Stomach smooth muscle (tissue), 2 donors: ENCODE measurements at regions not wholly inside any gene's neighbourhood (a gene's known extent, or its start where the extent isn't known, plus 50 kb on each side); places are given as distances from the start of the nearest gene placed in this dataset.

Experiments used
- H3K27ac ChIP-seq: one replicate; pipeline ENCODE4 v1.7.0; 2013; ENCODE audit warnings: mild to moderate bottlenecking, low read length, inconsistent platforms
- H3K27me3 ChIP-seq, 2 donors: one replicate each; pipeline ENCODE4 v1.7.0; 2013; ENCODE audit warnings: low read length in 2 of 2; ENCODE audit not compliant: insufficient read depth in 2 of 2, control insufficient read depth in 1 of 2
- H3K36me3 ChIP-seq, 2 donors: one replicate each; pipeline ENCODE4 v1.7.0; 2013; ENCODE audit warnings: low read length in 2 of 2; ENCODE audit not compliant: control insufficient read depth in 2 of 2, insufficient read depth in 2 of 2
- H3K4me1 ChIP-seq: one replicate; pipeline ENCODE4 v1.7.0; 2013; ENCODE audit warnings: low read length; ENCODE audit not compliant: control insufficient read depth, insufficient read depth
- H3K4me3 ChIP-seq, 2 donors: one replicate each; pipeline ENCODE4 v1.7.0; 2013; ENCODE audit warnings: low read length in 2 of 2
- H3K9ac ChIP-seq, 2 donors: one replicate each; pipeline ENCODE4 v1.7.0; 2013; ENCODE audit warnings: low read length in 2 of 2, mild to moderate bottlenecking in 1 of 2
- H3K9me3 ChIP-seq, 2 donors: one replicate each; pipeline ENCODE4 v1.7.0; 2013; ENCODE audit warnings: low read length in 2 of 2; ENCODE audit not compliant: control insufficient read depth in 2 of 2
- donor health status: healthy.
- donor health status: Pancreatic carcinoma.

DNA sequence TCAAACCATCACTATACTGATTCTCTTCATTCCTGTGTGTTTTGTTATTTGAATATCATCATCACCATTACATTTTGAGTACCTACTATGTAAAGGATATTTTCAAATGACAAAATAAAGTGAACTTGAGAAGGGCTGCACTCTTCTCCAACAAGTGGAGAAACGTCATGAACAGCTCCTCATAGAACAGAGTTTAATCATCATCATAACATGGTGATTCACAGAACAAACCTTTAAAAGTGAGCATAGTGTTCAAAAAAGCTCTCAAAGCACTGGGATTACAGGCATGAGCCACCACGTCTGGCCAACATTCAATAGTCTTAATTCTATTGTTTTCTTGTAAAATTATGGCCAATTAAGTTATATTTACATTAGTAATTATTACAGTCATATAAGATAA, 993.9 kb downstream of the PDHA2 start:
- Histone ChIP-seq H3K4me1 (no peaks in the 10 kb centered on the region), H3K9ac (no peak overlapping the region), H3K27ac (no peak overlapping the region), H3K27me3 (no peaks in the 10 kb centered on the region), H3K9me3 (no peaks in the 10 kb centered on the region), H3K36me3 (no peaks in the 10 kb centered on the region), H3K4me3 (no peak overlapping the region)

DNA sequence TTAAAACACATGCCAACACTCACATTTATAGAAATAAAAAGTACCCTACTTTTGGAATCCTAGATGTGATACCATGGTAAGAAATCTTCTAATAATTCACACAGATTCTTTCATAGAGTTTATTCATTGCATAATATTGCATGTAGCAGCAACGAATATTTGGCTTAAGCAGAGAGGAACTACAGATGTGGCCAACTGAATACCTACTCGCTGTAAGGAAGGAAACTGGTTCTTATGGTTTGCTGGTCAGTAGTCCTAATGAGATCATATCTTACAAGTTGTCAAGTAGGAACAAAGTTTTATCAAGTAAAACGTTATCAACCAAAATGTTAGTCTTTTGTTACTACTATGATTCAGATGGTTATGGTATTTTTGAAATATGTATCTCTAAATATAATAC, 996.1 kb downstream of the PDHA2 start:
- H3K27me3 ChIP-seq: no peaks in the 10 kb centered on the region
- H3K4me3 ChIP-seq: no peak overlapping the region
- H3K9ac ChIP-seq: no peak overlapping the region
- H3K4me1 ChIP-seq: no peaks in the 10 kb centered on the region
- no peaks in the 10 kb centered on the region for H3K9me3 ChIP-seq
- no peaks in the 10 kb centered on the region for H3K36me3 ChIP-seq
- H3K27ac ChIP-seq: no peak overlapping the region

DNA sequence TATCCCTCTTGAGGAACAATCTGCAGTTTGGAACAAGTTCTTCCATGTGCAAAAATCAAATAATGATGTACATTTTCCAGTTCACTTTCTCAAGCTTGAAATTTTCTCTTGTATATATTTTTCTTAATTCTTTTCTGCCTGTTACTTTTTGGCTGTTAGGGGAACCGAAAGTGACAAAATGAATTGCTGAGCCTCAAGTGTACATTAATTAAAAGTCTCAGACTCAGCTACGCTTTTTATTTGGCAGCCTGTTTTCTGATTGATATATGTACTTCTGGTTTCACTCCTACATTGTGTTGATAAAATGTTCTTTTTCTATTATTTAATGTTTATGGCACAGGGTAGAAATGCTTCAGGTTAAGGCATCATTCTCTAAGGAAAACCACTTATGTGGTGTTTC, 999.5 kb downstream of the PDHA2 start:
- Histone ChIP-seq H3K36me3 (no peaks in the 10 kb centered on the region), H3K9me3 (no peaks in the 10 kb centered on the region), H3K27ac (no peak overlapping the region), H3K27me3 (no peaks in the 10 kb centered on the region), H3K9ac (no peak overlapping the region), H3K4me3 (no peak overlapping the region), H3K4me1 (no peaks in the 10 kb centered on the region)

DNA sequence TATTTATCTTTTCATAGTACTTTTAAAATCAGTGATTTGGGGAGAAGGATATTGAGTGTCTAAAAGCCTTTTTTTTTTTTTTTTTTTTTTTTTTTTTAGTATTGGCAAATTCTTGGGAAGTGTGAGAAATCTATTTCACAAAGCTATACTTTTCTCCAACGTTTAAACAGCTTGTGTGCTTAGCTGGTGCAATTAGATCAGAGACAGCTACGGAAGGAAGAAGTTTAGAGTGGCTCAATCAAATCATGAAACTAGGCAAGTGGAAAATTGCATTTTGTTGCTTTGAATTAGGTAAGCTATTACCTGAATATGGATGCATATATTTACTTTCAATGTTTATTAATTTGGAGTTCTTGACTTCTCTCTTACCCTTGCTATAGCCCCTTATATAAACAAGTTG, 1001.9 kb downstream of the PDHA2 start:
- Histone ChIP-seq H3K27me3 (no peaks in the 10 kb centered on the region), H3K27ac (no peak overlapping the region), H3K9ac (no peak overlapping the region), H3K4me3 (no peak overlapping the region), H3K9me3 (no peaks in the 10 kb centered on the region), H3K4me1 (no peaks in the 10 kb centered on the region), H3K36me3 (no peaks in the 10 kb centered on the region)

DNA sequence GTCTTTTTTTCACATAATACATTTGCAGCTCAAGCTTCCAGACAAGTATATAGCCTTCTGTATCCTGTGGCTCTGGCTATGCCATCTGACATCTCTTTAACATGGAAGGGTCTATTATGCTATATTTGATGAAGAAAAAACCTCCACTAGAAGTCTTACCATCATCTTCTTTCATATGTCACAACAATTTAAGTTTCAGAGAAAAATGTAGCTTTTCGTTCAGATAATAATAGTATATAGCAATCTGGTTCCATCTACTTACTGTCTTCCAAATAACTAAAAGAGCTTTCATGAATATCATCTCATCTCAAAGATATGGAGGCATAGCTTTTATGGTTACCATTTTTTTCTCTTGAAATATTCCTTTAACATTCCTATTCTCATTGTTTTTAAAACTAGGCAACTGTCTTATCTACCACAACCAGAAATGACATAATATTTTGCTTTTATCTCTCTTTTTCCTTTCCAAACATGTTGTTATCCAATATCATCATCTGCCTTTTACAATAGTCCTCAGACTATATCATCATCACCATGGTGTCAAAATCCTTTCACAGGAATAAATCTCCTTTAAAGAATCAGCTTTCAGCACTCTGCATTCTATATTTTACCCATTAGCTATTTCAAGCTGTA, 1005.1 kb downstream of the PDHA2 start:
- Histone ChIP-seq H3K9ac (no peak overlapping the region), H3K9me3 (no peaks in the 10 kb centered on the region), H3K36me3 (no peaks in the 10 kb centered on the region), H3K27ac (no peak overlapping the region), H3K4me1 (no peaks in the 10 kb centered on the region), H3K4me3 (no peak overlapping the region), H3K27me3 (no peaks in the 10 kb centered on the region)

DNA sequence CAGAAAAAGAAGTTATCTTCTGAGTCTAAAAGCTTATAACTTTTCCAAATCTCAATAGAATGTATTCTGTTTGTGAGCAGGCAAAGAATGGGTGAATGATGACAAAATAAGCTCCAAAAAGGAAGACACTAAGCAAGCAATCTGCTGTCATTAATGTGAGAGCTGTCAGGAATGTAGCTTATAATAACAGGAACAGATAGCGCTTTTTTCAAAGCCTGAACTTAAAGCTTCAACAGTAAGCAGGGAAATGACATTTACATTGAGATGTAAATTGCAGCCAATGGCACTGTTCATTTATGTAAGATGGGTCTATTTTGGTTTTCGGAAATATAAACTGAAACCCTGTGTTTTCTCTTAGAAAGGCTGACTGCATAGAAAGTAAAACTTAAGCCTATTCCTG, 1005.9 kb downstream of the PDHA2 start:
- H3K4me1 ChIP-seq: no peaks in the 10 kb centered on the region
- no peak overlapping the region for H3K9ac ChIP-seq
- H3K27ac ChIP-seq: no peak overlapping the region
- H3K4me3 ChIP-seq: no peak overlapping the region
- H3K27me3 ChIP-seq: no peaks in the 10 kb centered on the region
- no peaks in the 10 kb centered on the region for H3K9me3 ChIP-seq
- H3K36me3 ChIP-seq: no peaks in the 10 kb centered on the region

DNA sequence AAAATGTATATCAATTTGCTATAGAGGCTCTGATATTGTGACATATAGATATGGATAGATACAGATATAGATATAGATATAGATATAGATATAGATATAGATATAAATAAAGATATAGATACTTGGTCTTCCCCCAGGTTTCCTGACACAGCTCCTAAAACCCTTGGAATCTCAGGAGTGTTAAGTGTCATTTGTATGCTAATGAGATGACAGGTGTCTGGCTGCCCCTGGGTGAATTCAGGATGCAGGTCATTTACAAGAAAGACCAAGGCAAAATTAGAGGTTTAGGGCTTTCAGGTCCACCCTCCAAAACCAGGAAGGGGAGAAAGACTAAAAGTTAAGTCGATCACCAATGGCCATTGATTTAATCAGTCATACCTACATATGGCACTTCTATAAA, 1034.8 kb downstream of the PDHA2 start:
- Histone ChIP-seq H3K27me3 (no peaks in the 10 kb centered on the region), H3K4me1 (no peaks in the 10 kb centered on the region), H3K9ac (no peak overlapping the region), H3K27ac (no peak overlapping the region), H3K9me3 (no peaks in the 10 kb centered on the region), H3K4me3 (no peak overlapping the region), H3K36me3 (no peaks in the 10 kb centered on the region)

DNA sequence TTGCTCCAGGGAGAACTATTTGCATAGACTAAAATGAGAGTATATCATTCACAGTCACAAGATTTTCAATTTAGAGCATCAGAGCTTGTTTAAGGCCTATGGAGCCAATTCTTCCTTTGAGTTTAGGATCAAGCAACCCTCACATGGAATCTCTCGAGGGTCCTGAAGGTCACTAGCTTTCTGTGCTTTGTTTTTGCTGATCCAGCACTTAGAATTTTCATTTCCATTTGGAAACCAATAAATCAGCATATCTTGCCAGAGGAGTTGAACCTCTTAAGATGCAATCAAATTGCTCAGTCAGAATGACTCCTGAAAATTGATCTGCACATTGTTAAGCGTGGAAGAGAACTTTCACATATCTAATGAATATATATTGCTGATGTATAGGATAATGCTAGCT, 1039.6 kb downstream of the PDHA2 start:
- no peak overlapping the region for H3K4me3 ChIP-seq
- H3K4me1 ChIP-seq: no peaks in the 10 kb centered on the region
- H3K27ac ChIP-seq: no peak overlapping the region
- no peaks in the 10 kb centered on the region for H3K9me3 ChIP-seq
- no peak overlapping the region for H3K9ac ChIP-seq
- H3K27me3 ChIP-seq: no peaks in the 10 kb centered on the region
- H3K36me3 ChIP-seq: no peaks in the 10 kb centered on the region

DNA sequence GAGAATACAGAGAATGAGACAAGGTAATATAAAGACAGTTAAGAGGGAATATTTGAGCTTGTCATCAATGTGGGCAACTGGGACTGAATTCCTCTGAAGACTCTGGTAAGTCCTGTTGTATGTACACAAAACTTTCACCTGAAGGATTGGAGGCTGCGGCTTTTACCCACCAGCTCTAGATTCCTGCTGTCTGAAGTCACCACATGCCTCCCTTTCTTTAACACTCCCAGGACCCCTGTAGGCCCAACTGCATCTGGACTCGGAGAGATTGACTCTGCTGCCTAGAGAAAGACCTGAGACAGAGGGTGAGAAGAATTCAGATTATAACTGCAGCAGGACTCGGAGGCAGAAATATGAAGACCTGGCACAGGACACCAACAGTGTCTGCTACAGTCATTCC, 1048.0 kb downstream of the PDHA2 start:
- Histone ChIP-seq H3K4me3 (no peak overlapping the region), H3K27ac (no peak overlapping the region), H3K9ac (no peak overlapping the region), H3K4me1 (no peaks in the 10 kb centered on the region), H3K9me3 (no peaks in the 10 kb centered on the region), H3K36me3 (no peaks in the 10 kb centered on the region), H3K27me3 (no peaks in the 10 kb centered on the region)

DNA sequence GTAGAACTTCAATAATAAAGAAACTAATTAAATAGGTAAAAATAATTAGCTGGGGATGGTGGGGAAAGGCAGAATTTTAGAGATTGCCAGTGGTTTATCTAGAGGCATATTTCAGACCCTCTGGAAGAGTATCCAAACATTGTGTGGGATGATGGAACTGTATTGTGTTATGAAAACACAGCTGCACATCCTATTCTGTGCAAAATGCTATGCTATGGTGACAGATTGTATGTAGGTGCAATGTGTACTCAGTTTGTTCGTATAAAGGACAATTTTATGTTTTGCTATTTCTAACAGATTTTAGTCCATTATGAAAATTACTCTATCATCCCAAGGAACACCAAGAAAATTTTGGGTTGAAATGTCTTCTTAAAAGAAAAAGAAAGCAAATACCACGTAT, 1054.7 kb downstream of the PDHA2 start:
- Histone ChIP-seq H3K27ac (no peak overlapping the region), H3K4me1 (no peaks in the 10 kb centered on the region), H3K4me3 (no peak overlapping the region), H3K36me3 (no peaks in the 10 kb centered on the region), H3K9ac (no peak overlapping the region), H3K27me3 (no peaks in the 10 kb centered on the region), H3K9me3 (no peaks in the 10 kb centered on the region)

DNA sequence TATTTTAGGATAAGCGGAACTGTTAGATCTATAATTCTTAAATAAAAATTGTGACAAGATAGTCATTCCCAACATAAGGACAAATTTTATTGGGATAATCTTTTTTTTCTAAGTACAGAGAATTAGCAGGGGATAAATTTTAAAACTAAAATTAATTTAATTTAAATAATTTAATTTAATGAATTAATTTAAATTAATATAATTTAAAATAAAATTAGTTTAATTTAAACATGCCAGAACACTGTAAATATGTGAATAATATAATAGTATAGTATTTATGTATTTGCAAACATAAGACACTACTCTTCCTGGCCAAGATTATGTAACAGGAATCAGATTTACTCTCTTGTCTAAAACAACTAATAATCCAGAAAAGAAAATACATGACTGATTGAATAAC, 1055.9 kb downstream of the PDHA2 start:
- H3K9me3 ChIP-seq: no peaks in the 10 kb centered on the region
- no peak overlapping the region for H3K9ac ChIP-seq
- no peak overlapping the region for H3K27ac ChIP-seq
- no peaks in the 10 kb centered on the region for H3K27me3 ChIP-seq
- no peak overlapping the region for H3K4me3 ChIP-seq
- no peaks in the 10 kb centered on the region for H3K4me1 ChIP-seq
- no peaks in the 10 kb centered on the region for H3K36me3 ChIP-seq
